ENCODE measurements at regions not wholly inside any gene's neighbourhood (a gene's known extent, or its start where the extent isn't known, plus 50 kb on each side); places are given as distances from the start of the nearest gene placed in this dataset.

GRCh38 chr7:124101173-124101768, 68.4 kb upstream of the TMEM229A start:
- TF ChIP-seq SP1 (CRISPR knock-in tag; conservative IDR thresholded peaks at IDR 0.05) (no peak), MAX (CRISPR knock-in tag; IDR thresholded peaks at IDR 0.05) (no peak), ATF1 (CRISPR knock-in tag; IDR thresholded peaks at IDR 0.05) (no peak)
- TF ChIP-seq, protein P1, sequence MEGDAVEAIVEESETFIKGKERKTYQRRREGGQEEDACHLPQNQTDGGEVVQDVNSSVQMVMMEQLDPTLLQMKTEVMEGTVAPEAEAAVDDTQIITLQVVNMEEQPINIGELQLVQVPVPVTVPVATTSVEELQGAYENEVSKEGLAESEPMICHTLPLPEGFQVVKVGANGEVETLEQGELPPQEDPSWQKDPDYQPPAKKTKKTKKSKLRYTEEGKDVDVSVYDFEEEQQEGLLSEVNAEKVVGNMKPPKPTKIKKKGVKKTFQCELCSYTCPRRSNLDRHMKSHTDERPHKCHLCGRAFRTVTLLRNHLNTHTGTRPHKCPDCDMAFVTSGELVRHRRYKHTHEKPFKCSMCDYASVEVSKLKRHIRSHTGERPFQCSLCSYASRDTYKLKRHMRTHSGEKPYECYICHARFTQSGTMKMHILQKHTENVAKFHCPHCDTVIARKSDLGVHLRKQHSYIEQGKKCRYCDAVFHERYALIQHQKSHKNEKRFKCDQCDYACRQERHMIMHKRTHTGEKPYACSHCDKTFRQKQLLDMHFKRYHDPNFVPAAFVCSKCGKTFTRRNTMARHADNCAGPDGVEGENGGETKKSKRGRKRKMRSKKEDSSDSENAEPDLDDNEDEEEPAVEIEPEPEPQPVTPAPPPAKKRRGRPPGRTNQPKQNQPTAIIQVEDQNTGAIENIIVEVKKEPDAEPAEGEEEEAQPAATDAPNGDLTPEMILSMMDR (IDR thresholded peaks at IDR 0.05), result peak; percentile 53
- TF ChIP-seq, protein P2, sequence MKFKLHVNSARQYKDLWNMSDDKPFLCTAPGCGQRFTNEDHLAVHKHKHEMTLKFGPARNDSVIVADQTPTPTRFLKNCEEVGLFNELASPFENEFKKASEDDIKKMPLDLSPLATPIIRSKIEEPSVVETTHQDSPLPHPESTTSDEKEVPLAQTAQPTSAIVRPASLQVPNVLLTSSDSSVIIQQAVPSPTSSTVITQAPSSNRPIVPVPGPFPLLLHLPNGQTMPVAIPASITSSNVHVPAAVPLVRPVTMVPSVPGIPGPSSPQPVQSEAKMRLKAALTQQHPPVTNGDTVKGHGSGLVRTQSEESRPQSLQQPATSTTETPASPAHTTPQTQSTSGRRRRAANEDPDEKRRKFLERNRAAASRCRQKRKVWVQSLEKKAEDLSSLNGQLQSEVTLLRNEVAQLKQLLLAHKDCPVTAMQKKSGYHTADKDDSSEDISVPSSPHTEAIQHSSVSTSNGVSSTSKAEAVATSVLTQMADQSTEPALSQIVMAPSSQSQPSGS (CRISPR knock-in tag; IDR thresholded peaks at IDR 0.05; ENCODE audit: borderline replicate concordance, low read depth), result no peak
- TF ChIP-seq, protein P3, sequence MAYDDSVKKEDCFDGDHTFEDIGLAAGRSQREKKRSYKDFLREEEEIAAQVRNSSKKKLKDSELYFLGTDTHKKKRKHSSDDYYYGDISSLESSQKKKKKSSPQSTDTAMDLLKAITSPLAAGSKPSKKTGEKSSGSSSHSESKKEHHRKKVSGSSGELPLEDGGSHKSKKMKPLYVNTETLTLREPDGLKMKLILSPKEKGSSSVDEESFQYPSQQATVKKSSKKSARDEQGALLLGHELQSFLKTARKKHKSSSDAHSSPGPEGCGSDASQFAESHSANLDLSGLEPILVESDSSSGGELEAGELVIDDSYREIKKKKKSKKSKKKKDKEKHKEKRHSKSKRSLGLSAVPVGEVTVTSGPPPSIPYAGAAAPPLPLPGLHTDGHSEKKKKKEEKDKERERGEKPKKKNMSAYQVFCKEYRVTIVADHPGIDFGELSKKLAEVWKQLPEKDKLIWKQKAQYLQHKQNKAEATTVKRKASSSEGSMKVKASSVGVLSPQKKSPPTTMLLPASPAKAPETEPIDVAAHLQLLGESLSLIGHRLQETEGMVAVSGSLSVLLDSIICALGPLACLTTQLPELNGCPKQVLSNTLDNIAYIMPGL (CRISPR knock-in tag; IDR thresholded peaks at IDR 0.05), result no peak

Data from WTC11 (cell line).